ENCODE measurements at regions not wholly inside any gene's neighbourhood (a gene's known extent, or its start where the extent isn't known, plus 50 kb on each side); places are given as distances from the start of the nearest gene placed in this dataset.

GRCh38 chr6:98308564-98308963 is 525.8 kb upstream of the POU3F2 start:
- TF ChIP-seq CTCF (IDR thresholded peaks at IDR 0.05; ENCODE audit: low read length) = no peak
- no peak for TF ChIP-seq EZH2phosphoT487 (IDR thresholded peaks at IDR 0.05; ENCODE audit: low read length)
- no peak for TF ChIP-seq EZH2 (optimal IDR thresholded peaks at IDR 0.05; ENCODE audit: low read depth, low read length)

Data from MM.1S (cell line).